ENCODE measurements at regions not wholly inside any gene's neighbourhood (a gene's known extent, or its start where the extent isn't known, plus 50 kb on each side); places are given as distances from the start of the nearest gene placed in this dataset.

GRCh38 chr5:117255211-117256027, 680.8 kb upstream of the SEMA6A start:
- ChIA-PET POLR2A (no interaction called here), CTCF (interaction anchor here (1.5 kb wide), 1 partner anchor 11 kb away, joined by 3 read pairs; no protein-coding TSS in a partner anchor)
- H3K4me2 ChIP-seq: no peak overlapping the region
- no peak for ATAC-seq
- no peaks in the 10 kb centered on the region for H3K4me1 ChIP-seq
- no peak for DNase-seq (ENCODE audit: low read depth in 1 of 2, low spot score in 1 of 2)
- no peak overlapping the region for H3K4me3 ChIP-seq
- no peak for TF ChIP-seq CTCF (IDR thresholded peaks at IDR 0.05)
- no peak for TF ChIP-seq TFCP2L1 (CRISPR knock-in tag; IDR thresholded peaks at IDR 0.05)
- peak; percentile 53 for TF ChIP-seq MAFK (IDR thresholded peaks at IDR 0.05; ENCODE audit: partially characterized antibody)
- WGBS (ENCODE audit: missing lambda C conversion rate): 8% methylated on average over 10 of the region's 10 CpGs
- H3K27ac ChIP-seq: no peak overlapping the region
- FAIRE-seq: no peak
- H3K9me3 ChIP-seq: no peaks in the 10 kb centered on the region

GRCh38 chr5:117252566-117252965, 677.9 kb upstream of the SEMA6A start:
- no peak for TF ChIP-seq KDM1A (IDR thresholded peaks at IDR 0.05; ENCODE audit: low read depth)
- TF ChIP-seq HEYL (CRISPR knock-in tag; IDR thresholded peaks at IDR 0.05): no peak
- no peak for TF ChIP-seq EP300 (IDR thresholded peaks at IDR 0.05)
- no peak overlapping the region for H3K4me3 ChIP-seq
- H3K4me1 ChIP-seq: no peaks in the 10 kb centered on the region
- no peak overlapping the region for H3K4me2 ChIP-seq
- ATAC-seq (no peak), DNase-seq (ENCODE audit: low read depth in 1 of 2, low spot score in 1 of 2) (no peak), FAIRE-seq (no peak)
- ChIA-PET CTCF (no interaction called here), POLR2A (no interaction called here)
- H3K27ac ChIP-seq: no peak overlapping the region
- H3K9me3 ChIP-seq: no peaks in the 10 kb centered on the region

- no peaks in the 10 kb centered on the region for H3K9me3 ChIP-seq
- H3K4me1 ChIP-seq: no peaks in the 10 kb centered on the region
- TF ChIP-seq MAFK (IDR thresholded peaks at IDR 0.05; ENCODE audit: partially characterized antibody) (no peak), CEBPB (IDR thresholded peaks at IDR 0.05) (no peak), FOSB (CRISPR knock-in tag; IDR thresholded peaks at IDR 0.05) (no peak), EHMT2 (IDR thresholded peaks at IDR 0.05; ENCODE audit: low read depth) (no peak), CTCF (IDR thresholded peaks at IDR 0.05) (no peak)
- H3K4me3 ChIP-seq: no peak overlapping the region
- DNase-seq (ENCODE audit: low read depth in 1 of 2, low spot score in 1 of 2) (no peak), ATAC-seq (no peak), FAIRE-seq (no peak)
- ChIA-PET POLR2A (no interaction called here), CTCF (interaction anchor here (0.6 kb wide), 2 partner anchors 106 to 1822 kb away, joined by 3 read pairs; no protein-coding TSS in a partner anchor)
- no peak overlapping the region for H3K4me2 ChIP-seq
- WGBS (ENCODE audit: missing lambda C conversion rate): 19% methylated on average over 5 of the region's 5 CpGs
- H3K27ac ChIP-seq: no peak overlapping the region
These were observed 674.6 kb upstream of the SEMA6A start for GRCh38 chr5:117249086-117249815.

- DNase-seq (ENCODE audit: low read depth in 1 of 2, low spot score in 1 of 2) (no peak), FAIRE-seq (no peak), ATAC-seq (no peak)
- no peak for TF ChIP-seq PHF8 (IDR thresholded peaks at IDR 0.05; ENCODE audit: borderline replicate concordance, low read depth)
- no peak for TF ChIP-seq TFCP2L1 (CRISPR knock-in tag; IDR thresholded peaks at IDR 0.05)
- no peak for TF ChIP-seq CTCF (IDR thresholded peaks at IDR 0.05)
- no peak for TF ChIP-seq FOXS1 (CRISPR knock-in tag; IDR thresholded peaks at IDR 0.05)
- TF ChIP-seq ZFP36 (IDR thresholded peaks at IDR 0.05; ENCODE audit: borderline replicate concordance, partially characterized antibody): no peak
- TF ChIP-seq ZC3H11A (IDR thresholded peaks at IDR 0.05): no peak
- no peak for TF ChIP-seq ZNF302 (CRISPR knock-in tag; IDR thresholded peaks at IDR 0.05)
- TF ChIP-seq HMGXB4 (CRISPR knock-in tag; IDR thresholded peaks at IDR 0.05; ENCODE audit: borderline replicate concordance): no peak
- no peak for TF ChIP-seq EP300 (IDR thresholded peaks at IDR 0.05)
- no peak for TF ChIP-seq E2F6 (IDR thresholded peaks at IDR 0.05; ENCODE audit: borderline replicate concordance, low read depth)
- no peak overlapping the region for H3K4me3 ChIP-seq
- H3K4me2 ChIP-seq: no peak overlapping the region
- POLR2A ChIA-PET: no interaction called here
- H3K27ac ChIP-seq: no peak overlapping the region
- H3K4me1 ChIP-seq: no peaks in the 10 kb centered on the region
- CTCF ChIA-PET: no interaction called here
- H3K9me3 ChIP-seq: no peaks in the 10 kb centered on the region
These were observed 671.8 kb upstream of the SEMA6A start for GRCh38 chr5:117246424-117246823.
